Skeletal muscle satellite cell (primary cell): ENCODE measurements at regions not wholly inside any gene's neighbourhood (a gene's known extent, or its start where the extent isn't known, plus 50 kb on each side); places are given as distances from the start of the nearest gene placed in this dataset.

Source experiments
- H3K27me3 ChIP-seq: 2 replicates; pipeline ENCODE4 v1.7.0; 2013; ENCODE audit warnings: low read length; ENCODE audit not compliant: control insufficient read depth, insufficient read depth
- H3K36me3 ChIP-seq: 2 replicates; pipeline ENCODE4 v1.7.0; 2013; ENCODE audit warnings: mild to moderate bottlenecking, control low read depth, low read length; ENCODE audit not compliant: insufficient read depth
- H3K4me1 ChIP-seq: 2 replicates; pipeline ENCODE4 v1.7.0; 2013; ENCODE audit warnings: low read length; ENCODE audit not compliant: control insufficient read depth, insufficient read depth
- H3K4me2 ChIP-seq: 2 replicates; pipeline ENCODE4 v1.7.0; 2013; ENCODE audit warnings: mild to moderate bottlenecking, low read length
- H3K4me3 ChIP-seq: 2 replicates; pipeline ENCODE4 v1.7.0; 2013; ENCODE audit warnings: low read length
- H3K9ac ChIP-seq: 2 replicates; pipeline ENCODE4 v1.7.0; 2013; ENCODE audit warnings: mild to moderate bottlenecking, low read depth, low read length, moderate library complexity
- H3K9me3 ChIP-seq: replicated peaks from 2 replicates; pipeline ENCODE4 v1.7.0; 2013; ENCODE audit warnings: mild to moderate bottlenecking, control low read depth, low read length

- H3K27me3 ChIP-seq = no peaks in the 10 kb centered on the region
Measured at GRCh38 chr16:51888534-51888933, 658.4 kb downstream of the TOX3 start.

GRCh38 chr16:51888016-51888415 lies 658.9 kb downstream of the TOX3 start:
- H3K4me2 ChIP-seq = no peak overlapping the region
- H3K9ac ChIP-seq = no peak overlapping the region
- no peaks in the 10 kb centered on the region for H3K36me3 ChIP-seq
- H3K4me1 ChIP-seq = no peaks in the 10 kb centered on the region
- no peak overlapping the region for H3K4me3 ChIP-seq
- no peaks in the 10 kb centered on the region for H3K27me3 ChIP-seq
- H3K9me3 ChIP-seq = no peaks in the 10 kb centered on the region

More at GRCh38 chr16:51888534-51888933, 658.4 kb downstream of the TOX3 start:
- Histone ChIP-seq H3K36me3 (no peaks in the 10 kb centered on the region), H3K4me1 (no peaks in the 10 kb centered on the region), H3K9ac (no peak overlapping the region), H3K4me3 (no peak overlapping the region), H3K9me3 (no peaks in the 10 kb centered on the region), H3K4me2 (no peak overlapping the region)

GRCh38 chr16:51886456-51886855 lies 660.5 kb downstream of the TOX3 start:
- H3K36me3 ChIP-seq = no peaks in the 10 kb centered on the region
- no peak overlapping the region for H3K4me2 ChIP-seq
- no peaks in the 10 kb centered on the region for H3K27me3 ChIP-seq
- H3K4me1 ChIP-seq = peaks cover 11% of the 10 kb centered on the region
- no peak overlapping the region for H3K9ac ChIP-seq
- H3K4me3 ChIP-seq = no peak overlapping the region
- H3K9me3 ChIP-seq = no peaks in the 10 kb centered on the region

GRCh38 chr16:51884773-51885172 lies 662.2 kb downstream of the TOX3 start:
- Histone ChIP-seq H3K4me3 (no peak overlapping the region), H3K27me3 (no peaks in the 10 kb centered on the region), H3K9ac (no peak overlapping the region), H3K9me3 (no peaks in the 10 kb centered on the region), H3K4me2 (no peak overlapping the region), H3K4me1 (peaks cover 26% of the 10 kb centered on the region), H3K36me3 (no peaks in the 10 kb centered on the region)

- H3K4me2 ChIP-seq = peak overlapping the region; percentile 58
- no peak overlapping the region for H3K4me3 ChIP-seq
- no peaks in the 10 kb centered on the region for H3K9me3 ChIP-seq
- no peaks in the 10 kb centered on the region for H3K36me3 ChIP-seq
- H3K4me1 ChIP-seq = peaks cover 39% of the 10 kb centered on the region
- H3K27me3 ChIP-seq = no peaks in the 10 kb centered on the region
- H3K9ac ChIP-seq = peak overlapping the region; percentile 61
Measured at GRCh38 chr16:51881731-51882130, 665.2 kb downstream of the TOX3 start.

- peak overlapping the region; percentile 59 for H3K4me2 ChIP-seq
- H3K4me1 ChIP-seq = peaks cover 49% of the 10 kb centered on the region
- H3K9me3 ChIP-seq = no peaks in the 10 kb centered on the region
- peak overlapping the region; percentile 61 for H3K9ac ChIP-seq
- H3K4me3 ChIP-seq = peak overlapping the region; percentile 17
- no peaks in the 10 kb centered on the region for H3K36me3 ChIP-seq
- no peaks in the 10 kb centered on the region for H3K27me3 ChIP-seq
Measured at GRCh38 chr16:51880776-51881175, 666.2 kb downstream of the TOX3 start.

- no peaks in the 10 kb centered on the region for H3K36me3 ChIP-seq
Measured at GRCh38 chr16:51877686-51878085, 669.3 kb downstream of the TOX3 start.

GRCh38 chr16:51876934-51877333 lies 670.0 kb downstream of the TOX3 start:
- Histone ChIP-seq H3K36me3 (no peaks in the 10 kb centered on the region), H3K4me3 (no peak overlapping the region), H3K27me3 (no peaks in the 10 kb centered on the region), H3K4me2 (no peak overlapping the region), H3K9ac (peak overlapping the region; percentile 43), H3K9me3 (no peaks in the 10 kb centered on the region), H3K4me1 (peaks cover 44% of the 10 kb centered on the region)

More at GRCh38 chr16:51877686-51878085, 669.3 kb downstream of the TOX3 start:
- Histone ChIP-seq H3K4me1 (peaks cover 50% of the 10 kb centered on the region), H3K4me2 (no peak overlapping the region), H3K27me3 (no peaks in the 10 kb centered on the region), H3K9ac (no peak overlapping the region), H3K9me3 (no peaks in the 10 kb centered on the region), H3K4me3 (no peak overlapping the region)

GRCh38 chr16:51876601-51876875 lies 670.4 kb downstream of the TOX3 start:
- H3K36me3 ChIP-seq = no peaks in the 10 kb centered on the region
- no peaks in the 10 kb centered on the region for H3K27me3 ChIP-seq
- H3K4me2 ChIP-seq = no peak overlapping the region
- no peaks in the 10 kb centered on the region for H3K9me3 ChIP-seq
- H3K9ac ChIP-seq = peak overlapping the region; percentile 43
- no peak overlapping the region for H3K4me3 ChIP-seq
- peaks cover 40% of the 10 kb centered on the region for H3K4me1 ChIP-seq

GRCh38 chr16:51875834-51876600 lies 670.9 kb downstream of the TOX3 start:
- Histone ChIP-seq H3K4me3 (no peak overlapping the region), H3K27me3 (no peaks in the 10 kb centered on the region), H3K36me3 (no peaks in the 10 kb centered on the region), H3K4me2 (no peak overlapping the region), H3K4me1 (peaks cover 35% of the 10 kb centered on the region), H3K9me3 (no peaks in the 10 kb centered on the region), H3K9ac (peak overlapping the region; percentile 43)

- no peak overlapping the region for H3K4me3 ChIP-seq
- H3K4me2 ChIP-seq = no peak overlapping the region
- H3K27me3 ChIP-seq = no peaks in the 10 kb centered on the region
- peaks cover 18% of the 10 kb centered on the region for H3K4me1 ChIP-seq
- H3K9ac ChIP-seq = no peak overlapping the region
- H3K36me3 ChIP-seq = no peaks in the 10 kb centered on the region
- no peaks in the 10 kb centered on the region for H3K9me3 ChIP-seq
Measured at GRCh38 chr16:51872524-51872923, 674.4 kb downstream of the TOX3 start.

- Histone ChIP-seq H3K4me2 (no peak overlapping the region), H3K4me3 (no peak overlapping the region), H3K27me3 (no peaks in the 10 kb centered on the region), H3K9ac (no peak overlapping the region), H3K4me1 (no peaks in the 10 kb centered on the region), H3K9me3 (no peaks in the 10 kb centered on the region), H3K36me3 (no peaks in the 10 kb centered on the region)
Measured at GRCh38 chr16:51870296-51870854, 676.6 kb downstream of the TOX3 start.
